Transverse colon (tissue), 4 donors: ENCODE measurements at regions not wholly inside any gene's neighbourhood (a gene's known extent, or its start where the extent isn't known, plus 50 kb on each side); places are given as distances from the start of the nearest gene placed in this dataset.
"Not testable (repeated sequence)": the region's sequence is repeated elsewhere in the genome, so short reads cannot be mapped to it uniquely, and the experiment has no call there.

ENCODE experiments used
- DNase-seq: peaks from one replicate; pipeline ENCODE4 v3.0.0-alpha.2; 2019
- H3K27ac ChIP-seq, 4 donors: fragments of 200-600 bp; sonication (generic); 2 replicates each; pipeline ENCODE4 v1.5.1; 2016 to 2018; ENCODE audit warnings: inconsistent platforms in 4 of 4
- H3K27me3 ChIP-seq: fragments of 200-600 bp; sonication (generic); 2 replicates; pipeline ENCODE4 v1.5.1; 2017; ENCODE audit warnings: inconsistent platforms
- H3K36me3 ChIP-seq, 4 donors: fragments of 200-600 bp; sonication (generic); 2 replicates each; pipeline ENCODE4 v1.5.1; 2017 to 2019; ENCODE audit warnings: inconsistent platforms in 4 of 4
- H3K4me1 ChIP-seq, 4 donors: fragments of 200-600 bp; sonication (generic); 2 replicates each; pipeline ENCODE4 v1.5.1; 2017 to 2020; ENCODE audit warnings: inconsistent platforms in 4 of 4
- H3K4me3 ChIP-seq, 4 donors: fragments of 200-600 bp; sonication (generic); 1 replicate in 1 of 4; 2 replicates in 3 of 4; pipeline versions ENCODE4 v1.5.1 to v1.6.1; 2017 to 2019; ENCODE audit warnings: inconsistent platforms in 4 of 4
- H3K9me3 ChIP-seq, 2 donors: fragments of 200-600 bp; sonication (generic); 2 replicates each; pipeline ENCODE4 v1.5.1; 2017 to 2019; ENCODE audit warnings: inconsistent platforms in 2 of 2
- EP300 ChIP-seq: sonication (generic); formaldehyde crosslinking; IDR thresholded peaks from one replicate; pipeline ENCODE4 v1.6.1; 2017; ENCODE audit warnings: antibody characterized with exemption, low read depth
- POLR2A ChIP-seq: fragments of 450-650 bp; IDR thresholded peaks from one replicate; pipeline ENCODE4 v1.6.1; 2016; ENCODE audit warnings: antibody characterized with exemption, mild to moderate bottlenecking, moderate library complexity
- POLR2AphosphoS5 ChIP-seq, 3 donors: sonication (generic); formaldehyde crosslinking; IDR thresholded peaks; one replicate each; pipeline ENCODE4 v1.6.1; 2016; ENCODE audit warnings: antibody characterized with exemption in 3 of 3
- WGBS, 2 donors: methylation state at CpG; one replicate each; pipeline ENCODE4 v1.1.5; 2018; ENCODE audit warnings: low coverage in 1 of 2; 5-methylcytosine and 5-hydroxymethylcytosine counted together
- in situ Hi-C, 4 donors: fragments of 200-750 bp; cut with MboI; loops; one replicate each; pipeline versions ENCODE4 v1.15.0 to v1.15.1; 2017; ENCODE audit warnings: low sequenced_read_pairs in 3 of 4, low pct_ligation_motif_present in 1 of 4, low pct_unique_long_range_greater_than_20kb in 1 of 4
- intact Hi-C: fragments of 100-400 bp; cut with DNase I; formaldehyde crosslinking; loops from one replicate; pipeline ENCODE4 v1.15.1; 2023; ENCODE audit warnings: low total_unique reads
- TF ChIP-seq, protein P1 (sequence below), 5 experiments: fragments of 200-600 bp in 3 of 5; fragments of 450-650 bp in 2 of 5; sonication (generic) in 3 of 5; IDR thresholded peaks; 1 replicate in 2 of 5; 2 replicates in 3 of 5; pipeline ENCODE4 v1.5.1; 2016 to 2017; ENCODE audit warnings: antibody characterized with exemption in 5 of 5, inconsistent platforms in 3 of 5, mild to moderate bottlenecking in 2 of 5, moderate library complexity in 1 of 5

GRCh38 chr4:84319124-84319523 lies 180.0 kb downstream of the NKX6-1 start:
- Histone ChIP-seq H3K9me3 (no peaks in the 10 kb centered on the region), H3K4me3 (no peak overlapping the region), H3K27ac (no peak overlapping the region), H3K4me1 (no peaks in the 10 kb centered on the region), H3K27me3 (no peaks in the 10 kb centered on the region), H3K36me3 (no peaks in the 10 kb centered on the region)
- in situ Hi-C loops: no loop called here
- TF ChIP-seq EP300 (no peak), POLR2A (no peak), POLR2AphosphoS5 (IDR thresholded peaks at IDR 0.05) (no peak)
- TF ChIP-seq, protein P1, sequence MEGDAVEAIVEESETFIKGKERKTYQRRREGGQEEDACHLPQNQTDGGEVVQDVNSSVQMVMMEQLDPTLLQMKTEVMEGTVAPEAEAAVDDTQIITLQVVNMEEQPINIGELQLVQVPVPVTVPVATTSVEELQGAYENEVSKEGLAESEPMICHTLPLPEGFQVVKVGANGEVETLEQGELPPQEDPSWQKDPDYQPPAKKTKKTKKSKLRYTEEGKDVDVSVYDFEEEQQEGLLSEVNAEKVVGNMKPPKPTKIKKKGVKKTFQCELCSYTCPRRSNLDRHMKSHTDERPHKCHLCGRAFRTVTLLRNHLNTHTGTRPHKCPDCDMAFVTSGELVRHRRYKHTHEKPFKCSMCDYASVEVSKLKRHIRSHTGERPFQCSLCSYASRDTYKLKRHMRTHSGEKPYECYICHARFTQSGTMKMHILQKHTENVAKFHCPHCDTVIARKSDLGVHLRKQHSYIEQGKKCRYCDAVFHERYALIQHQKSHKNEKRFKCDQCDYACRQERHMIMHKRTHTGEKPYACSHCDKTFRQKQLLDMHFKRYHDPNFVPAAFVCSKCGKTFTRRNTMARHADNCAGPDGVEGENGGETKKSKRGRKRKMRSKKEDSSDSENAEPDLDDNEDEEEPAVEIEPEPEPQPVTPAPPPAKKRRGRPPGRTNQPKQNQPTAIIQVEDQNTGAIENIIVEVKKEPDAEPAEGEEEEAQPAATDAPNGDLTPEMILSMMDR (IDR thresholded peaks at IDR 0.05): no peak
- WGBS, 2 donors: 40 to 68% methylated on average over 2 to 4 of the region's 4 CpGs
- intact Hi-C loops: no loop called here
- no peak for DNase-seq

- Histone ChIP-seq H3K4me3 (no peak overlapping the region), H3K9me3 (no peaks in the 10 kb centered on the region), H3K27ac (no peak overlapping the region), H3K27me3 (no peaks in the 10 kb centered on the region), H3K36me3 (no peaks in the 10 kb centered on the region), H3K4me1 (no peaks in the 10 kb centered on the region)
- TF ChIP-seq EP300 (no peak), POLR2AphosphoS5 (IDR thresholded peaks at IDR 0.05) (no peak), POLR2A (no peak)
- TF ChIP-seq, protein P1 (IDR thresholded peaks at IDR 0.05): no peak
- intact Hi-C loops: no loop called here
- no peak for DNase-seq
- in situ Hi-C loops: no loop called here
Observed at GRCh38 chr4:84317513-84317912, 181.6 kb downstream of the NKX6-1 start.

DNA sequence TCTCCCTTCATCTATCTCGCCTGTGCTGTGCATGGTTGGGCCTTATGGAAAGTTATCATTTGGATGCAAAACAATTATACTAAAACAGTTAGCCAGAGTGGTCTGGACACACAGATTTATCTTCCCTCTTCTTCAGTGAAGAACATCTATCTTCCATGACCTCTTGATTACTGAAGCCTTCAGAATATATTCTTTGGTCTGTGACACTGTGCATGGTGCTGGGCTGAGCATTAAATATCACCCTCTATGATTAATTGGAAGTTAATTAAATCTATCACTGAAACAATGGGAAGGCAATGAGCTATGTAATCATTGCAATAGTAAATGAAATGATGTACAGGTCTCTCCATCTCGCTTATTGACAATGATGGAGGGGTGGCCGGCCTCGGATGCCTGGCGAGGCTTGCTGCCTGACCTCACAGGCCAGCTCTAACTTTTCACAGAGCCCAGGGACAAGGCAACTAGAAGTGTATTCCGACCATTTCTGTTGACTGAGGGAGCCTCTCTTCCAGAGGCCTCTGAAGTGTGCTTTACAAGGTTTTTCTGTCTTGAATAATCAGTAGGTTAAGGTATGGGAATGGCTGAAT lies 186.6 kb downstream of the NKX6-1 start:
- Histone ChIP-seq H3K4me3 (no peak overlapping the region), H3K9me3 (no peaks in the 10 kb centered on the region), H3K36me3 (no peaks in the 10 kb centered on the region), H3K27me3 (no peaks in the 10 kb centered on the region), H3K27ac (no peak overlapping the region), H3K4me1 (no peaks in the 10 kb centered on the region)
- TF ChIP-seq EP300 (no peak), POLR2AphosphoS5 (IDR thresholded peaks at IDR 0.05) (no peak), POLR2A (no peak)
- intact Hi-C loops: no loop called here
- WGBS, 2 donors: 91 to 100% methylated on average over 1 to 6 of the region's 6 CpGs
- DNase-seq: no peak
- in situ Hi-C loops: no loop called here

GRCh38 chr4:84309191-84309590 lies 189.9 kb downstream of the NKX6-1 start:
- intact Hi-C loops (no loop called here), in situ Hi-C loops (no loop called here)
- Histone ChIP-seq H3K36me3 (no peaks in the 10 kb centered on the region), H3K4me1 (no peaks in the 10 kb centered on the region), H3K27me3 (no peaks in the 10 kb centered on the region), H3K9me3 (no peaks in the 10 kb centered on the region), H3K4me3 (no peak overlapping the region), H3K27ac (no peak overlapping the region)
- DNase-seq: no peak
- TF ChIP-seq, protein P1 (IDR thresholded peaks at IDR 0.05): no peak
- 80 to 86% methylated on average over 3 of the region's 3 CpGs for WGBS, 2 donors

- intact Hi-C loops: not testable (repeated sequence)
Observed at GRCh38 chr4:84298719-84299254, 200.3 kb downstream of the NKX6-1 start.

More at GRCh38 chr4:84298719-84299254, 200.3 kb downstream of the NKX6-1 start:
- WGBS, 2 donors: 56 to 74% methylated on average over 4 to 27 of the region's 27 CpGs
- in situ Hi-C loops, H3K4me1 ChIP-seq, H3K27me3 ChIP-seq, H3K9me3 ChIP-seq, H3K36me3 ChIP-seq, DNase-seq: not testable (repeated sequence)
- peak overlapping the region in 1 of 4 donors; percentile 31 for H3K4me3 ChIP-seq
- peak overlapping the region in 1 of 4 donors; percentile 26 for H3K27ac ChIP-seq
